SK-N-SH treated with all-trans-retinoic acid at 6 μM for 48 hours (cell line): ENCODE measurements at regions not wholly inside any gene's neighbourhood (a gene's known extent, or its start where the extent isn't known, plus 50 kb on each side); places are given as distances from the start of the nearest gene placed in this dataset.

ENCODE experiments used
- ATAC-seq: fragments of 200-7000 bp; cut with Tn5 transposase; 3 replicates; pipeline ENCODE4 v1.9.1; 2020; ENCODE audit warnings: mild to moderate bottlenecking, moderate library complexity
- ARNTL ChIP-seq: fragments of 450-650 bp; formaldehyde crosslinking; IDR thresholded peaks from 2 replicates; pipeline ENCODE4 v1.5.0; 2020; ENCODE audit warnings: low read depth, mild to moderate bottlenecking, moderate library complexity, borderline replicate concordance
- BACH2 ChIP-seq: fragments of 250-450 bp; sonication (Bioruptor Pico); IDR thresholded peaks from 2 replicates; pipeline ENCODE4 v1.9.0; 2021; ENCODE audit warnings: mild to moderate bottlenecking, borderline replicate concordance
- CREB5 ChIP-seq: fragments of 250-450 bp; sonication (Bioruptor Pico); IDR thresholded peaks from 2 replicates; pipeline ENCODE4 v1.5.1; 2020; ENCODE audit warnings: low read depth, mild to moderate bottlenecking, moderate library complexity
- CSDC2 ChIP-seq: fragments of 250-450 bp; sonication (Bioruptor Pico); IDR thresholded peaks from 2 replicates; pipeline ENCODE4 v1.5.0; 2020; ENCODE audit warnings: mild to moderate bottlenecking, moderate library complexity
- CSRNP3 ChIP-seq: fragments of 250-450 bp; sonication (Bioruptor Pico); IDR thresholded peaks from 2 replicates; pipeline ENCODE4 v1.5.1; 2021; ENCODE audit warnings: mild to moderate bottlenecking, moderate library complexity
- ISL1 ChIP-seq: fragments of 250-450 bp; sonication (Bioruptor Pico); IDR thresholded peaks from 2 replicates; pipeline ENCODE4 v2.1.2; 2022; ENCODE audit warnings: mild to moderate bottlenecking, moderate library complexity
- OSR1 ChIP-seq: fragments of 250-450 bp; sonication (Bioruptor Pico); IDR thresholded peaks from 2 replicates; pipeline ENCODE4 v1.8.0; 2022; ENCODE audit warnings: moderate library complexity, mild to moderate bottlenecking, inconsistent platforms
- PATZ1 ChIP-seq: fragments of 250-450 bp; sonication (Bioruptor Pico); IDR thresholded peaks from 2 replicates; pipeline ENCODE4 v1.8.0; 2020; ENCODE audit warnings: mild to moderate bottlenecking, moderate library complexity, borderline replicate concordance
- POU6F1 ChIP-seq: fragments of 250-450 bp; sonication (Bioruptor Pico); IDR thresholded peaks from 2 replicates; pipeline ENCODE4 v1.8.0; 2021; ENCODE audit warnings: low read depth, mild to moderate bottlenecking, moderate library complexity, borderline replicate concordance
- PPARA ChIP-seq: fragments of 250-450 bp; sonication (Bioruptor Pico); IDR thresholded peaks from 2 replicates; pipeline ENCODE4 v1.5.0; 2020; ENCODE audit warnings: mild to moderate bottlenecking, borderline replicate concordance
- RARB ChIP-seq: fragments of 250-450 bp; sonication (Bioruptor Pico); IDR thresholded peaks from 2 replicates; pipeline ENCODE4 v1.8.0; 2021; ENCODE audit warnings: mild to moderate bottlenecking, moderate library complexity
- SNAI2 ChIP-seq: fragments of 250-450 bp; sonication (Bioruptor Pico); IDR thresholded peaks from 2 replicates; pipeline ENCODE4 v1.5.0; 2020; ENCODE audit warnings: mild to moderate bottlenecking, moderate library complexity
- TCF4 ChIP-seq: fragments of 250-450 bp; sonication (Bioruptor Pico); IDR thresholded peaks from 2 replicates; pipeline ENCODE4 v1.8.0; 2021; ENCODE audit warnings: mild to moderate bottlenecking, moderate library complexity, borderline replicate concordance
- TOX ChIP-seq: fragments of 250-450 bp; sonication (Bioruptor Pico); IDR thresholded peaks from 2 replicates; pipeline ENCODE4 v1.8.0; 2021; ENCODE audit warnings: mild to moderate bottlenecking, moderate library complexity, borderline replicate concordance
- TSHZ2 ChIP-seq: fragments of 250-450 bp; sonication (Bioruptor Pico); IDR thresholded peaks from 2 replicates; pipeline ENCODE4 v1.5.0; 2020; ENCODE audit warnings: mild to moderate bottlenecking, moderate library complexity
- ZC3H10 ChIP-seq: fragments of 250-450 bp; sonication (Bioruptor Pico); IDR thresholded peaks from 2 replicates; pipeline ENCODE4 v1.5.1; 2021; ENCODE audit warnings: mild to moderate bottlenecking, moderate library complexity
- ZFP30 ChIP-seq: fragments of 450-650 bp; formaldehyde crosslinking; IDR thresholded peaks from 2 replicates; pipeline ENCODE4 v1.5.0; 2022; ENCODE audit warnings: mild to moderate bottlenecking, moderate library complexity
- ZNF565 ChIP-seq: fragments of 450-650 bp; formaldehyde crosslinking; conservative IDR thresholded peaks from 2 replicates; pipeline ENCODE4 v1.5.0; 2020; ENCODE audit warnings: low read depth, mild to moderate bottlenecking, moderate library complexity
- ZNF70 ChIP-seq: fragments of 450-650 bp; formaldehyde crosslinking; IDR thresholded peaks from 2 replicates; pipeline ENCODE4 v1.5.0; 2020; ENCODE audit warnings: mild to moderate bottlenecking, moderate library complexity
- ZNF8 ChIP-seq: fragments of 450-650 bp; formaldehyde crosslinking; IDR thresholded peaks from 2 replicates; pipeline ENCODE4 v1.5.0; 2020; ENCODE audit warnings: mild to moderate bottlenecking, moderate library complexity

GRCh38 chr17:51385208-51385607, 124.9 kb downstream of the UTP18 start (continued):
- no peak for TF ChIP-seq CSRNP3 (CRISPR knock-in tag)
- TF ChIP-seq, all 23 proteins: peak for 0

GRCh38 chr17:51387582-51387981, 127.2 kb downstream of the UTP18 start:
- TF ChIP-seq TCF4 (CRISPR knock-in tag) (no peak), SNAI2 (CRISPR knock-in tag) (no peak), CSDC2 (no peak), PATZ1 (no peak), ZNF8 (CRISPR knock-in tag) (no peak), ARNTL (CRISPR knock-in tag) (no peak), POU6F1 (no peak), TOX (CRISPR knock-in tag) (no peak), ZNF565 (CRISPR knock-in tag) (no peak), ZC3H10 (CRISPR knock-in tag) (no peak), ZNF70 (CRISPR knock-in tag) (no peak), TSHZ2 (CRISPR knock-in tag) (no peak), OSR1 (CRISPR knock-in tag) (no peak), ZFP30 (CRISPR knock-in tag) (no peak), ISL1 (CRISPR knock-in tag) (no peak), PPARA (CRISPR knock-in tag) (no peak), CSRNP3 (CRISPR knock-in tag) (no peak)
- ATAC-seq, result no peak

GRCh38 chr17:51387986-51388385, 127.6 kb downstream of the UTP18 start:
- ATAC-seq, result no peak
- TF ChIP-seq CSDC2 (no peak), ZNF70 (CRISPR knock-in tag) (no peak), TCF4 (CRISPR knock-in tag) (no peak), ISL1 (CRISPR knock-in tag) (no peak), SNAI2 (CRISPR knock-in tag) (no peak), PPARA (CRISPR knock-in tag) (no peak), CREB5 (CRISPR knock-in tag) (no peak), POU6F1 (no peak), BACH2 (CRISPR knock-in tag) (no peak), RARB (CRISPR knock-in tag) (no peak), PATZ1 (no peak), CSRNP3 (CRISPR knock-in tag) (no peak)
